ENCODE measurements at regions not wholly inside any gene's neighbourhood (a gene's known extent, or its start where the extent isn't known, plus 50 kb on each side); places are given as distances from the start of the nearest gene placed in this dataset.

DNA sequence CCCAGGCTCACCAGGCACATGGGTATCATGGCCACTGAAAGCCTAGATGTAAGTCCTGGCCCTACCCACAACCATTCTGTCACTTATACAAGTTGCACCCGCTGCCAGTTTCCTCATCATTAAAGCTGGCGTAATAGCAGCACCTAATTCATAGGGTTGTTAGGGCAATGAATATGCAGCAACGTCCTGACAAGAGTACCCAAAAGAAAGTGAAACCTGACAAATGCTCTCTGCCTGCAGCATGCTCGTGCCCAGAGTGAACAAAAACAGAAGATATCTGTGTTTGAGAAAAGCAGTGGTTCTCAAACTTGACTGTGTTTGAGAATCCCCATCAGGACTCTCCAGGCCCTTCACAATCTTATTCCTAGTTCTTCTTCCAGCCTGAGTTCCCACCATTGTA lies 632.4 kb downstream of the SEMA5A start:
- FAIRE-seq (no peak), DNase-seq (ENCODE audit: low spot score in 2 of 2) (no peak)

DNA sequence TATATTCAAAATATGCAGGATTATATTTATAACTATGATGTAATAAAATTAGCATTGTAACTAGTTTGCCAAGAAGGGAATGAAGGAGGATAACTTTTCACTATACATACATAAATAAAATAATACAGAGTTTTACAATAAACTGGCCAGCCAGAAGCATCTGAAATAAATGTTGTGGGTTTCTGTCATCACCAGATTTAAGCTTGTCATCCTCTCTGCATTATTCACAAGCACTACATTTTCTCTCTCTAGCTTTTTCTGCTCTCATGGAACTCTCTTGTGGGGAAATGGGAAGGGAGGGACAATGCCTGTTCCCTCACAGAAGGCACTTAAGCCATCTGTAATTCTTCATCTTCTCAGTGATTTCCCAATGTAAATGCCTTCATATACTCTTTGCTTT lies 626.8 kb downstream of the SEMA5A start:
- DNase-seq (ENCODE audit: low spot score in 2 of 2) (no peak), FAIRE-seq (no peak)

DNA sequence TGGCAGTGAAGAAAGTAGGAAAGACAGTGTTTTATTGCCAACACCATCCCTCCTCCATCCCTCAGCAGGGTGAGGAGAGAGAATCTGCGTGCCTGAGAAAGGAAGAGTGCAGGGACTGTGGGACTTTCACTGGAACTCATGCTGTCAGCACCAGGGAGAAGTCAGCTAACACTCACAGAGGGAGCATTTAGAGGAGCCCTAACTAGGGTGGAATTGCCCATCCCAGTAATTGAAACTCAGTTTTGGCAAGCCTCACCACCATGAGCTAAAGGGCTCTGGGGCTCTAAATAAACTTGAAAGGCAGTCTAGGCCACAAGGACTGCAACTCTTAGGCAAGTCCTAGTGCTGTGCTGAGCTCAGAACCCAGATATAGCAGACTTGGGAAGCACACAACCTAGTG lies 622.3 kb downstream of the SEMA5A start:
- DNase-seq (ENCODE audit: low spot score in 2 of 2) = no peak
- FAIRE-seq = no peak

DNA sequence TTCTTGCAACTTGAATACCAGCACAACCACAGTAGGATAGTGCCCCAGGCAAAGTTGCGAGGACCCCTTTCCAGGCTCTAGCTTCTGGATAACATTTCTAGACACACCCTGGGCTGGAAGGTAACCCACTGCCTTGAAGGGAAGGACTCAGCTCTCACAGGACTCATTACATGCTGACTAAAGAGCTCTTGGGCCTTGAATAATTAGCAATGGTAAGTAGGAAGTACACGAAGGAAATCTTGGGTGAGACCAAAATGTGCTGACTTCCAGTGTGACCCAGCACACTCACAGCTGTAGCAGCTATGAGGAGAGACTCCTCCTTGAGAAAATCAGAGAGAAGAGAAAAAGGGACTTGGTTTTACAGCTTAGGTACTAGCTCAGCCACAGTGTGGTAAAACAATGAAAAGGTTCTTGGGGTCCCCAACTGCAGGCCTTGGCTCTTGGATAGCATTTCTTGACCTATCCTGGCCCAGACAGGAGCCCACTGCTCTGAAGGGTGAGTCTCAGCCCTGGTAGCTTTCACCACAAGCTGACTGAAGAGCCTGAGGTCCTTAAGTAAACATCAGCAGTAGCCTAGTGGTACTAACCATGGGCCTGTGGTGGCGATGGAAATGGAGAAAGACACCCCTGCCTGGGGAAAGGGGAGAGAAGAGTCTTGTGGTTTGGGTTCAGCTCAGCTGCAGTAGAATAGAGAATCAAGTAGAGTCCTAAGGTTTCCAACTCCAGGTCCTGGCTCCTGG lies 621.7 kb downstream of the SEMA5A start:
- FAIRE-seq = no peak
- no peak for DNase-seq (ENCODE audit: low spot score in 2 of 2)

DNA sequence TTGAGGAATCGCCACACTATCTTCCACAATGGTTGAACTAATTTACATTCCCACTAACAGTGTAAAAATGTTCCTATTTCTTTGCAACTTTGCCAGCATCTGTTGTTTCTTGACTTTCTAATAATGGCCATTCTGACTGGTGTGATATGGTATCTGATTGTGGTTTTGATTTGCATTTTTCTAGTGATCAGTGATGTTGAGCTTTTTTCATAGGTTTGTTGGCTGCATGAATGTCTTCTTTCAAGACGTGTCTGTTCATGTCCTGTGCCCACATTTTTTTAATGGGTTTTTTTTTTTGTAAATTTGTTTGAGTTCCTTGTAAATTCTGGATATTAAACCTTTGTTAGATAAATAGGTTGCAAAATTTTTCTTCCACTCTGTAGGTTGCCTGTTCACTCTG lies 615.9 kb downstream of the SEMA5A start:
- FAIRE-seq = no peak
- no peak for DNase-seq (ENCODE audit: low spot score in 2 of 2)

DNA sequence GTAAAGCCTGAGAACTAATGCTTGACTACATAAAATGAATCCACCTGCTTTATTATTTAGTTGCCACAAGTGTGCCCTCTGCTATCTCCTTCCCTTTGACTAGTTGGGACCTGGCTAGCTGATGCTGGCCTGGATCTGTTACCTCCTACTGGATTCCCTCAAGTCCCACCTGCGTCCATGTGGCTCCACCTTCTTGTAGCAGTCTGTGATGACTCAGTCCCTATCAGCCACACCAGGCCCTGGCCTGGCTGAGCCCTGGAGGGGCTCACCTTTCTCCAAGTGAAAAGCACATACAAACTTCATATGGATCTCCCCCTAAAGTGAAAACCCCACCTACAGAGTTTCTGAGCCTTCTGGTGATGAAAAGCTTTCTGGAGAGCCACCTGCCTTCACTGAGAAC lies 611.4 kb downstream of the SEMA5A start:
- DNase-seq (ENCODE audit: low spot score in 2 of 2) (no peak), FAIRE-seq (no peak)

DNA sequence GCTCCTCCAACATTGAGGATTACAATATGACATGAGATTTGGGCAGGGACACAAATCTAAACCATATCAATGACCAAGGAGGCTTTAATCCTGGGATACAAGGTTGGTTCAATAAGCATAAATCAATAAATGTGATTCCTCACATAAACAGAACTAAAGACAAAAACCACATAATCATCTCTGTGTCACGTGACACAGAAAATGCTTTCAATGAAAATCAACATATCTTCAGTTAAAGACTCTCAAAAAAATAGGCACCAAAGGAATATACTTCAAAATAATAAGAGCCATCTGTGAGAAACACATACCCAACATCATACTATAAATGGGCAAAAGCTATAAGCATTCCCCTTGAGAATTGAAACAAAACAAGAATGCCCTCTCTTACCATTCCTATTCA lies 604.9 kb downstream of the SEMA5A start:
- DNase-seq (ENCODE audit: low spot score in 2 of 2) = no peak
- no peak for FAIRE-seq

DNA sequence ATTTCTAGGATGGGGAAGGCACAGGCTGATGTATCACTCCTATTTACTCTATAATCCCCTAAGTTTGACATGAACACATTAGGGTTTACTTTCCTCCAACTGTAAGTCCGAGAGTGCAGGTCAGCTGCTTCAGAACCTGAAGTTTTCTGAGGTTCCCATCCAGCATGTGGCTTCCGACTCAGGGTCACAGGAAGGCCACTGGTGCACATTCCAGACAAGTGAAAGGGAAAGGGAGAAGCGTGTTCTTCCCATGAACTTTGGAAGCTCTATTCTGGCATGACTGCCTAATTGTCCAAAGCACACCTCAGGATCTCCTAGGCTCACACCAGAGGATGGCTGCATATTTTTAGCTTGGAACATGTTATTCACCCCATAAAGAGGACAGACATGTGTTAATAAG lies 602.6 kb downstream of the SEMA5A start:
- DNase-seq (ENCODE audit: low spot score in 2 of 2) (no peak), FAIRE-seq (no peak)

DNA sequence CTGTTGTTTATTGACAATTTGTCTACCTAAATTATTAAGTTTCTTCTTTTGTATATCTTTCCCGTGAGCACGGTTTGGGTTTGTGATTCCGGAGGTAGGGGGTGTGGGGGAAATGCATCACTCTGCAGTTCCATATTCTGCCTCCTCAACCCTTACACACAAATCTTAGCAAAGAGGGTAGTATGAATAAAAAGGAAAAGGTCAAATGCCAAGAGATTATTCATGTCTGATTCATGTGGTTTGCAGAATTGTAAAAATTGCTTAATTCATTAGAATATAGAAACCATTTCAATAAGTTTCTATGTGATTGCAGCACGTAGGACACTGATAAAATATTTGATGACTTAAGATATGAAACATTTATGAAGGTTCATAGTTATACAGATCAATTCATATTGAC lies 601.9 kb downstream of the SEMA5A start:
- FAIRE-seq (no peak), DNase-seq (ENCODE audit: low spot score in 2 of 2) (no peak)

DNA sequence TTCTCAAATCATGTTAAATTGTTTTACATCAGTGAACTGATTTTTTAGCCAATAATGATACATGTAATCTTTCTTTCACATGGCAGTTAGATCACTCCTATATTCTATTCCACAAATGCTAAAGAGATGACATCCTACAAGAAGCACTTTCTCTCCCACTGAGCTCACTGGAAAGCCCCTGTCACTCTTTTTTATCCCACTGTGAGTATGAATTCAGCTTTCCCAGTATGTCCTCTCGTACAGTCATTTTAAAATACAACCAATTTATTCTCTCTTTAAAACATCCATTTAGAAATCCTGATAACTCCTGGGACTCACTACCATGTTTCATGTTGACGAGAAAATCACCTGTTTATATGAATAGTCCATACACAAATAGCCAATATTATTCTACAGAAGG lies 599.9 kb downstream of the SEMA5A start:
- FAIRE-seq (no peak), DNase-seq (ENCODE audit: low spot score in 2 of 2) (no peak)

DNA sequence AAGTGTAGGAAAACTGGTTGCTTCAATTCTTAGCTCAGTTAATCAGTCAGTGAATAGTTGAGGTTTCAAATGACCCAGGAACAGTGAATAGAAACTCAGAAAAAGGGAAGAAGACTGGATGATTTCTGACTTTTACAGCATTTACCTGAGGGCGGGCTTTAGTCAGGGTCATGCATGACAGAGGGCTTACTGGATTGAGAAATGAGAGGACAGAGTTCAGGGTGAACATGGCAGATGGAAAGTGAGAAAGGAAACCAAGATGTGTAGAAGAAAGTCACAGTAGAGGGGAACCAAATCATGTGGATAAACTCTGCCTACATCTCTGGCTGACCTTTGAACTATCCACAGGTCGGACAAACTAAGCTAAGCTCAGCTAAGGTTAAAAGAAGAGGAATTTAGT lies 596.0 kb downstream of the SEMA5A start:
- FAIRE-seq = no peak
- DNase-seq (ENCODE audit: low spot score in 2 of 2) = no peak

DNA sequence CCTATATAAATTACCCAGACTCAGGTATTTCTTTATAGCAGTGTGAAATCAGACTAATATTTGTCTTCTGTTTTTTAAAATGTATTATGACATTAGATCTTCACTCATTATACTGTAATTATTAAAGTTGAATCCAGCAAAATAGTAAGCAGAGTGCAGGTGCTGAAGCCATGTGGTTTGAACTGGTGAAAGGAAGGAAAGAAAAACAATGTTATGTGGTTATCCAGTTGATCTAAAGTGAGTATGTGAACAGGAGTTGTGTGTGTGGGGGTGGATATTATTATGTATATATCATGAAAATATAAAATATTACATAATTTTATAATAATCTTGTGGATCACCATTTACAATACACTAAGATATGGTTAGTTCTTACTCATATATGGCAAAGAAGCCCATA lies 593.7 kb downstream of the SEMA5A start:
- no peak for FAIRE-seq
- DNase-seq (ENCODE audit: low spot score in 2 of 2) = no peak

DNA sequence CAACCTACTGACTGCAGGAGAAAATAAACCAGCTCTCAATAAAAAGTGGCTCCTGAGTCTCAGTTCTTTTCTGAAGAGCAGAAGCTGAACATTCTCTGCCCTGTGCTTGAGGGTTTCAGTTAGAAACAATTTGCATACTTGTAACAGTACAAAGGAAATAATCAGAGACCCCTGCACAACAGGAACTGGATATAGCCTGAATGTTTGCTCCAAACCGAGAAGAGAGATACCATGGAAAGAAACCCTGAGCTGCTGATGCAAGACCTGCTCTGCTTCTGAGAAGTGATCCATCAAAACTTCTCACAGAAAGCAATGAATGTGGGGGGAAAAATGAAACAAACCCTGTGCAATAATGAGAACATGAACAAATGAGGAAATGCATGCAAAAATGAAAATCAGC lies 592.9 kb downstream of the SEMA5A start:
- FAIRE-seq = no peak
- DNase-seq (ENCODE audit: low spot score in 2 of 2) = no peak

DNA sequence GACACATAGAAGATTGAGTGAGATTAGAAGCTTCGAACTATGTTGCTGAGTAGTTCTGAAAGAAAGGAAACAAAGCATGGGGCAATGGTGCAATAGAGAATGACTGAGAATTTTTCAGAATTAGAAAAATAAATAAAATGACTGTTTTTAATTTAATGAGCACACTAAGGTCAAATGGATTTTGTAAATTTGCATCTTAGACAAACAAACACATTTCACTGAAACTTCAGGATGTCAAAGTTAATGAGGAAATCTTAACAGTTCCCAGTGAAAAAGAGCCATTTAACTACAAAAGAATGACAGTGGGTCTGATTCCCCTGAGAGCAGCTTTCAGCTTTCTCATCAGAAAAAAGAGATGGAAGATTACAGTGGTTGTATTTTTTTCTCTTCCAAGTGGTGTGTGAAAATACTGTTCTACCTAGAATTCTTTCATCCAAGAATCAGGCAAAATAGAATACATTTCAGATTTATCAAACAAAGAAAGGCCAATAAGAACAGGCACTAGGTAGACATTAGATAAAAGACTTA lies 591.9 kb downstream of the SEMA5A start:
- DNase-seq (ENCODE audit: low spot score in 2 of 2) (no peak), FAIRE-seq (no peak)

DNA sequence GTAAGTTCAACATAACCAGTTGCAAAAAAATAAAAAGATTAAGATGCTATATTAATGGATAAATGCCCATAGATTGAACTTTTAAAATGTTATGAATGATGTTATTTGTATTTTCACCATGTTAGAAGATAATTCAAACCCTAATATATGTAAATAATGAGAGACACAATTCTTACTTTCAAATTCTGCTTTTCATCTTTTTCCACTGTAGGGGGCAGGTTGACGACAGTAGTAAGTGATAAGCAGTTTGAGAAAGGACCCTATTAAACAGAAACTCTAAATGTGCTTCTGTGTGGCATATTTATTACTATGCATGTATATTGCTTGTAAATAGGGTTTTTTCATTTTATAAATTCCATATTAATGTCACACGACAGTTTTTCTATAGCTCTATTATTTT lies 591.1 kb downstream of the SEMA5A start:
- peak; percentile 26 for FAIRE-seq

DNA sequence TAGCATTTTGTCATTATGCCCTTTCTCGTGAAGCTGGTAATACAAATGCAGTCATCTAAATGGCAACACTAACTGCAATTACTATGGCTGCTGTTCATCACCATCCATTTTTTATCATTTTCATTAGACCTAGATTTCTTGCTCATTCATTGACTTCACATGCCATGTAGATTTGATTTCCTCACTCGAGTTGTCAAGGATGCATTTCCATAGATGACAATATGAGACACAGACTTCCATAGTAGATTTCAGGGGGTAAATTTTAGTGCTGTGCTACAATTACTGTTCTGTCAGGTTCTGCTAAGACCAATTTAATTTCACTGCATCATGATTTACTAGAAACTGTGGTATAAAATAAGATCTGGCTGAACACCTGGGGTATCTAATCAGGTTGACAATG lies 589.2 kb downstream of the SEMA5A start:
- no peak for DNase-seq (ENCODE audit: low spot score in 2 of 2)

More for the DNA sequence above, 591.1 kb downstream of the SEMA5A start:
- DNase-seq (ENCODE audit: low spot score in 2 of 2) = no peak

DNA sequence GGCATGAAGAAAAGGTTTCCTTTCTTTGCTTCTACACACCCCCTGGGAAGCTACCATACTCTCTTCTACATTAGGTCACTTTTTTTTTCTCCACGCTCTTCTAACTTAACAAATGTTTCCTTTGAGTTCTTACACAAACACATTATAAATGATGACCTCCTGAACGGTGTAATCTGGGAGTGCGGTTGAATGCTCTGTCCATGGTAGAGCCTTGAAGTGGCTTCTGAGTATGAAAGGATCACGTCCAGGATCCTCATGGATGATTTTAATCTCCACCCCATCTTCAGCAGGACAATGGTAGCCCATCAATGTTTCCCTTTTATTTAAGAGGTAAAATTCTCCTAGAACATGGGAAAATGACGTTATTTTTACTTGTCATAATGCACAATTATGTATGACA lies 587.3 kb downstream of the SEMA5A start:
- DNase-seq (ENCODE audit: low spot score in 2 of 2) (no peak), FAIRE-seq (no peak)

More for the DNA sequence above, 589.2 kb downstream of the SEMA5A start:
- FAIRE-seq = no peak

DNA sequence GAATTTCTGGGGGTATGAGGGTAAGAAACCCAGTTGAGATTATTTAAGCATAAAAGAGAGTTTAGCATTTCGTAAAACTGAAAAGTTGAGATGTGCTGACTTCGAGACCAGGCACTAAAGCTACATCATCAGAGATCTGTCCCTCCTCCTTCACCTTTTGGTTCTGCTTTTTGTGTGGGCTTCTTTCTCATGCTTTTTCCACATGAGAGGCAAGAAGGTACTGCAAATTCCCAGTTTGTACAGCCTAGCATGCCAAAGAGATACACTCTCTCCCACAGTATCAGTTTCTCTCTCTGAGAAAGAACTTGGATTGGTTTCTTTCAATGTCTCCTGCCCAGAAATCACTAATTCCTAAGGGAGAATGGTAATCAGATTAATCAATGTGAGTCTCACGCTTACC lies 584.7 kb downstream of the SEMA5A start:
- FAIRE-seq (no peak), DNase-seq (ENCODE audit: low spot score in 2 of 2) (no peak)

DNA sequence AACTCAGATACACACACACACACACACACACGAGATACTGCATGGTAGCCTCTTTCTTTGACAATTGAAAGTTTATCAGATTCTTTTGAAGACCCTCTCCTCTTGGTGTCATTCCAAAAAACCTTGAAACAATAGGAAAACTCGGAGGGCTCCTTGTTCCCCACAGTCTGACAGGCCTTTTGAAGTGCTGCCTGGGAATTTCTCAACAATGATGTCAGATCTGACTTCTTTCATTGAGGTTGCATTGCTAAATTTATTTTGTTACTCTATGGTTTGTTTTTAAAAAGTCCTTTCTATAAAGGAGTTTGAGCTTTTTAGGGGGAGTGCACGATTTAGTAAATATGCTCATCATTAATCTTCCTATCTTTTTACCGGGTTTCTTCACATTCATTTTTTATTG lies 583.9 kb downstream of the SEMA5A start:
- FAIRE-seq = no peak
- no peak for DNase-seq (ENCODE audit: low spot score in 2 of 2)

DNA sequence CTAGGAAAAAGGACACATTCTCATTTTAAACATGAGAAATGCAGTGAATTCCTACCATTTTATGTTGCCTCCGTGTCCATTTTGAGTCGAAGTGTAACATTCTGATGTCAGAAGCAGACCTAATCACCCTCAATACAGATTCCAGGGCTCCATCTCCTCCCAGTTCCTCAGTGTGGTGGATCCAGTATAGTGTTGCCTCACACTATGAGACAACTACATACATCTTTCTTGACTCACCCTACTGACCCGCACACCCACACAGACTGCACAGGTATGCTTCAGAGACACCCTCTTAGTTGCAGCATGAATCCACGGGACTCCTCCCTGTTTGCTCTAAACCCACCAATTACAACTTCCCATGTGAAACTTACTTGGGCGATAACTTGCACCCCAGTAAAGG lies 564.9 kb downstream of the SEMA5A start:
- DNase-seq (ENCODE audit: low spot score in 2 of 2) = no peak
- no peak for FAIRE-seq

DNA sequence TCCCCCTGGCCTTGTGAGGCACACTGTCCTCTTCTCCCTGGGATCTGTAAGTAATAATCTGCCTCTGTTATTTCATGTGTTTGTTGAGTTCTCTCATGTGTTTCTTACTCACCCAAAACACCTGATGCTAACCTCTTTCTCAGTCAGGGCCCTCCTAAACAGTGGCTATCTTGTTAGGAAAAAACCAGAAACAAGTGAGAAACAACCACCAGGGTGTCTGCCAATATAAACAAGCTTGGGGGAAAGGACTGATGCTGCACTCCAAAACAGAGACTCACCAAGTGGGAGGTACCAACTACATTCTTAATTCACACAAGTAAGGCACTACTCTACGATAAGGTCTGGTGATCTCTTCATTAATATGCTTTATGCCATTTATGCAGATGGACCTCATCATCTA lies 564.4 kb downstream of the SEMA5A start:
- FAIRE-seq (no peak), DNase-seq (ENCODE audit: low spot score in 2 of 2) (no peak)

DNA sequence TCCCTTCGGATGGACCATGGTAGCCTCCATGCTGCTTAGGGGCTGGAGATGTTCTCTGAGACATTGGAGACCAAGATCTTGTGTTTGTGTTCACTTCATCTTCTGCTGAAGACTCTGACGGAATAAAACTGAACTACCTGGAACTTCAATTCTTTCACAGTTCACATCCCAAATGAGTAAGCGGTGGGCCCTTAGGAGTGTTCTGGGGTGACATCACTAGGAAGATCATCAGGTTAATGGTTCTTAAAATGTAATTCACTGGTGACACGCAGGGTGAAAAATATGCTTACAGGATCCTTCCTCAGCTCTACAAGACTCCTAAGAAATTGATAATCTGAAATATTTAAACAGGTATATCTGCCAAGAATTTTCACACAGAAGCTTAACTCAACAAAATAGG lies 561.5 kb downstream of the SEMA5A start:
- DNase-seq (ENCODE audit: low spot score in 2 of 2) (no peak), FAIRE-seq (no peak)
